HG03045 (cell line): ENCODE measurements at regions not wholly inside any gene's neighbourhood (a gene's known extent, or its start where the extent isn't known, plus 50 kb on each side); places are given as distances from the start of the nearest gene placed in this dataset.

Experiments used
- ATAC-seq: cut with Tn5 transposase; IDR thresholded peaks from one replicate; pipeline ENCODE4 v1.9.1; 2021; ENCODE audit warnings: mild to moderate bottlenecking, moderate library complexity; ENCODE audit not compliant: unreplicated experiment

DNA sequence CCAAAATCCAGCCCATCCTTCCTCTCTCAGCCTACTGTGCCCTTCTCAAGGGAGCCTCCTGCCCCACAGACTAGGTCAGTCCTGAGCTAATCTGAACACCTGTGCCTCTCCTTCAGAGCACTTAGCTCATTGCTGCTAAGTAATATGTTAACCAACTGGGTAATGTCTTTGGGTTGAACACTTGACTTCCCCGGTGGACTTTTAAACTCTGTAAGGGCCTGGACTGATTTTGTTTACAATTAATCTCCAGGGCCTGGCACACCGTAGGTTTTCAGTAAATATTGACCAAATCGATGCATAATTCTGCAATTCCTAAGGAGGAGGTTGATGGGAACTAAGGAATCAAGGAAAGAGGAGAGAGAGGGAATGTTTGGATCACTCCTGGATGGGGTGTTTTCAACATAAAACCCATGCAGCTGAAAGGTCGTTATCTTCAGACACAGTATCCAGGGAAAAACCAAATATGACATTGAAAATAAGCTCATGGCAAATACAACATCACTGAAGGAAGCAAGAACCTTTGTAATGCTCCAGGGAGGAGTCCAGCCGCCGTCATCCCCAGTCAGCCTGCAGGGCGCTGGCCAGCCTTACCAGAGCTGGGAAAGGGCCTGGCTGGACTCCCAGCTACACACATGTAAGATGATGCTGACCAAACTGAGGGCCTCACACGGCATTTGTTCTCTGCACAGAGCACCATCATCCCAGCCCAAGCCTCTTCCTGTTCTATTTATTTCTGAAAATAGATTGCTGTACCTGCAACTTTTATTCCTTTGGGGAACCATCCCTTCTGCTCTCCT is 166.3 kb downstream of the C5orf15 start:
- no peak for ATAC-seq

DNA sequence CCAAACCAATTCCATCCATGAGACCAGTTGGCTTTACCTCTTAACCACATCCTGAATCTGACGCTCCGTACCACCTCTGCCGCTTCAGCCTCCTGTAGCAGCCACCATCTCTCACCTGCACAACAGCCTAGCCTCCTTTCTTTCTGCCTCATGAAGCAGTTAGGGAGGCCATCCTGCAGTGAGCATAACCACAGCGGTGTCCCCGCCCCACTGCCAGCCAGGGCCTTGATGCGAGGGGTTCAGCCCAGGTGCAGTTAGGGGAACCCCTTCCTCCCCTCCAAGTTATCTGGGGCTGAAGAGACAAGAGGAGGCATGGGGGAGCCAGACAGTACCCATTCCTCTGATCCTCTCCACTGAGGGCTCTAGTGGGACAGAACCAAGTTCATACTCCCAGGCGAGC is 167.0 kb downstream of the C5orf15 start:
- no peak for ATAC-seq

DNA sequence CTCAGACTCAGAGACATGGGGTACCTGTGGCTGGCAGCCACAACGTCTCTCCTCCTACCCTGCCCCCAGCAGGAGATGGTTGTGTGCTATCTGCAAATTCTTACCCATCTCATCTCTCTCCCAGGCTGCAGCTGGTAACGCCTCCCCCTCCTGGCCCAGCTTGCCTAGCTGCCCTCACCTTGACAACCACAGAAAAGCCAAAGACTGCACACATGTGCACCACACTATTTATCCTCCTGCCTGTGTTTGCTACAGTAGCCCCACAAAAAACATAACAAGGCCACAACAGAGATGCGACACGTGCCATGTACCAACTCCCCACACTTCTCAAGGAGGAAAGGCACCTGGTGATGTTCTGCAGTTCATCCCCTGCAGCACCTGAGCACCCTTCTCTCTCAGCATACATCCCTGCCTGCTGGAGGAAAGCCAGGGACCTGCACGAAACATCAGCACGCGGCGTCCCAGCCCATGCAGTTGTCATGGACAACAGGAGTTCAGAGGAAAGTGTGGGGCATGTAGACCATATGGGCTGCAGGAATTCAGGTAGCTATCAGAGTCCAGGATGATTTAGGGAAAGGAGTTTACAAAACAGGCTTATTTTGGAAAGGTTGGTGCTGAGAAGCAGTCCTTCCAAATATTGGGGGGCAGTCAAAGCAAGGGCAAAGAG is 168.7 kb downstream of the C5orf15 start:
- ATAC-seq: no peak

DNA sequence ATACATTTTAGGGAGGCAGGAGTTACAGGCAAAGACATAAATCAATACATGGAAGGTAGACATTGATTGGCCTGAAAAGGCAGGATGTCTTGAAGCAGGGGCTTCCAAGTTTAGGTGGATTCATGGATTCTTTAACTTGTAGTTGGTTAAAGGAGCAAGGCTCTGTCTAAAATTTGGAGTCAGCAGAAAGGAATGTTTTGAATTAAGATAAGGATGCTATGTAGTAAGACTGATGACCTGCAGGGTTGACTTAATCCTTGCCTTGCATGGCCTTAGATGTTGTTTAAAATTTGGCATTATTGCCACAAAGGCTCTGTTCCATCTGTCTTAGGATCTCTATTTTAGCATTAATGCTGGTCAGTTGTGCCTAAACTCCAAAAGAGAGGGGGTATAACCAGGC is 171.3 kb downstream of the C5orf15 start:
- ATAC-seq: no peak

DNA sequence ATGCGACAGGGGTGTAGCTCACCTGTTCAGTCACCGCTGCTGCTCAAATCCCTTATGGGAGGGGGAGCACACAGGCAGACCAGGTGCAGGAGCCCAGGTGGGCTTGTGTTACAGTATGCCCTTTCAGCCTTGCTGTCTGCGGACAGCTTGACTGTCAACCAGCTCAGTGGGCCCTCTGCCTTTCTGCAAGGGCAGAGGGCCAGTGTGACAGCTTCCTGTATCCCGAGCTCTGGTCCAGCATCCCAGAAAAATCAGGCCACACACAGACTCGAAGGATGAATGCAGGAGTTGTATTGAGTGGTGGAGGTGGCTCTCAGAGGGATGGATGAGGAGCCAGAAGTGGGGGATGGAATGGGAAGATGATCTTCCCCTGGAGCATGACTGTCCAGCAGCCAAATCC is 172.2 kb downstream of the C5orf15 start:
- ATAC-seq: no peak

DNA sequence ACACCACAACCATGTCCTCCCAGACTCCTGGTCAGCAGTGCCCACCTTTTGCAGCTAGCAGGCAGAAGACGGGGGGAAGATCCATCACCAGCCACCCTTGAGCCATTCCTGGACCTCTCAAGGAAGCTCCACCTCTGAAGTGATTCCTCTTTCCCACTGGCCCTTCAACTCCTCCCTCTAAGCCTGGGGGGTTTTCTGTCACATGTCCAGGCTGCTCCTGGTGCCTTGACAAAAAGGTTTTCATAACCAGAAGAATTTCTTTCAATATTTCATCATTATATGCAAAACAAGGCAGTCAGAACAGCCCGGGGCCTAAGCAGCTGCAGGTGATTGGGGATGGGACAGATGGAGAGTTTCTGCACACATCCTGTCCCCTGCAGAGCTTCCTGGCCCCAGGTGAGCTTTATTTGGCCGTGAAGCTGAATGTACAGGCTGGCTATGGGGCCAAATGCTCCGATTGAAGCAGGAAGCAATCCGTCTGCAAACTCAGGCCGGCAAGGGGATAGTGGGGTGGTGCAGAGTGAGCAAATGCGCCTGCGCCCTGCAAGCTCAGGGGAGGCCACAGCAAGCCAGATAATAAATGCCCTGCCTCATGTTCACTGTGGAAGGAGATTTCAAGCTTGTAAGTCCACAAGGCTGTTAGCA is 173.5 kb downstream of the C5orf15 start:
- ATAC-seq: no peak

DNA sequence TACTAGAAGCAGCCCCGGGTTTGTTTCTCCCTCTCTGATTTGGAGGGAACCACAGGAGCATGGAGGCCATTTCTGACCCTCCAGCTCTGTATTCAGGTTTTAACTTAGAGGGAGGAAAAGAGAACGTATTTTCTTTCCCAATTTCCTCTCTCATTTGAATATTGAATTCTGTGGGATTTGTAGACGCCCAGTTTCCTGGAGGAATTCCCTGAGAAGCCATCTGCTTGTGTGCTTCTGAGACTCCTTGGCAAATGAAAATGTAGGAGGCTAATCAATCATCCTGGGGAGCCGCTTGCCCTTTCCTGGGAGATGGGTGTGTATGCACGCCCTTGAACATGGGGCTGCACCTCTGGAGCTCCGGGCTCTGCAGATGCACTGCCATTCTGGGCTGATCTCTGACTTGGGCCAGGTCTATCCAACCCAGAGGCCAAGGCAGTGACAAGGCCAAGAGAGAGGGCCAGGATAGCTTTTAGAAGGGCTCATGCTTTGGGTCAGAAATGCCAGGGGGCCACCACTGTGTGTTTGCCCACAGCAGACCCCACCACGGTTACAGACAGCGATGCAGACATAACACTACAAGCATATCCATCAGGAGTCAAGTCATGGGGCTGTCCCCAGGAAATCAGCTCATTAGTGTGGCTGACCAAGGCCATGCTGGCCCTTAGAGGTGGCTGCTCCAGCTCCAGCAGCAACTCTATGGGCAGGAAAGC is 174.5 kb downstream of the C5orf15 start:
- ATAC-seq: no peak

DNA sequence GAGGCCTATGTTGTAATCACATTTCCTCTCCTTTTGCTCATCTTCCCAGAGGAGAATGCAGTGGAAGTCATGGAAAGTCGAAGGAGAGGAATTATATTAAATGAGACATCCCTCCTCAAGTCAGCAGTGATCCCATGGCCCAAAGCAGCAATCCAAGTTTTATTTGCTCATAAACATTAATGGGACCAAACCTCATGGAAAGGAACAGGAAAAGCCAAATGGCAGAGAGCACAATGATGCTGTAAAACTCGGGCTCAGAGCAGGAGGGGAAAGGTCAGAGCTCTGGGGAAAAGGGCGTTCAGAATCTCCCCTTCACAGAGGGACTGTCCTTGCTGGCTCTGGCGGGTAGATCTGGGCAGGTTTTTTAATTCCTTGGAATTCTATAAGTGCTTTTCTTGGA is 175.8 kb downstream of the C5orf15 start:
- ATAC-seq: no peak

DNA sequence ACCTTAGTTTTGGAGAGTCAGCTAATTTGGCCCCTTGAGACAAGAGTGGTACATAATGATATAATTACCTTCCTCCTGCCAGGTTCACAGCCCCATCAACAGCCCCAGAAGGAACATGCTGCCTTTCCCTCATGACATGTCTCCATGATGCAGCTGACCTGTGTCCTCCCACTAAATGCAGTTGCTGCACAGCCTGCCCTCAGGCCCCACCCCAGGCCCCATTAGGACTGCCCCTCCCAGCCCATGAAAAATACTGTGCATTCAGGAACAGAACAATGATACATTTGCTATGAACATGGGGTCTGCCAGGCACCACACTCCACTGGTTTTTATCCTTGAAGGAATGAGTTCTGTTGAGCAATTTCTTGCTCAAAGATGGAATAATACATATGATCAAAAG is 176.4 kb downstream of the C5orf15 start:
- ATAC-seq: no peak

DNA sequence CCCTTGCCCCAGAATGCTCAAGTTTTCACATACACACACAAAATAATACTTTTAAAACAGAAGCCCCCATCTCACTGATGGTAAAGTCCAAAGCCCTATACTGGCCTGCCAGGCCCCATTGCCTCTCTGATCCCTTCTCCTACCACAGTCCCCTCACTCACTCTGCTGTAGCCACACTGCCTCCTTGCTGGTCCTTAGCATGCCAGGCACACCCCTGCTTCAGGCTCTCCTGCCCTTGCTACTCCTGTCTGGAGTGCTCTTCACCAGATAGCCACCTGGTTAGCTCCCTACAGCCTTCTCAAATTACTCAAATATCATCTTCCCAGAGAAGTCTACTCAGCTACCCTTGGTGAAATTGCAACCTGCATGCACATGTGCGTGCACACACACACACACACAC is 177.5 kb downstream of the C5orf15 start:
- no peak for ATAC-seq

DNA sequence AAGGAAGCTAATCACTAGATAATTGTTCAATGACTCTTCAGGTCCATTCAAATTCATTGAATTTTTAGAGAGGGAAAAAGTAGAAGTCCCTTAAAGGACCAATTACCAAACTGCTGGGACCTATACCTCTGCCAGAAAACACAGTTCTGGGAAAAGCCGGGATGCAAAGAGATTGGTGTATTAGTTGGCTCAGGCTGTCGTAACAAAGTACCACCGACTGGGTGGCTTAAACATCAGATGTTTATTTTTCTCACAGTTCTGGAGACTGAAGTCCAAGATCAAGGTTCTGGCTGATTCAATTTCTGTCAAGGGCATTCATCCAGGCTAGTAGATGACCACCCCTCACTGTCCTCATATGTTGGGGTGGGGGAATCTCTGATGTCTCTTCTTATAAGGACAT is 177.1 kb upstream of the FSTL4 start:
- no peak for ATAC-seq

DNA sequence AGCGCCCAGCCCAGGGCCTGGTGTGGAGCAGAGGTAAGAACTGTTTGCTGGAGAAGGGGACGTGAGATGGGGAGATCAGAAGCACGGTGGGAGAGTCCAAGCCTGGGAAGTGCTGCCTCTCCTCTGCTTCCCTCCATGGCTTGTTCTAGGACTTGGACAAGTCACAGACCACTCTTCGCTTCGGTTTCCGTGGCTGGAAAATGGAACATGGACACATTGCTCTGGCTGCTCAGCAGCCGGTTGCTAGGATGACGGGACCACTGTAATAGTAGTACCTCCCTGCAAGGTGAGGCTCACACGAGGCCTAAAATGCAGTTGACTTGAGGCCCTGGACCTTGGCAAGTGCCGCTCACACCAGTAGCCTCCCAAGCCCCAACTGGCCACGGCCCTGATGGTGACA is 175.8 kb upstream of the FSTL4 start:
- no peak for ATAC-seq

DNA sequence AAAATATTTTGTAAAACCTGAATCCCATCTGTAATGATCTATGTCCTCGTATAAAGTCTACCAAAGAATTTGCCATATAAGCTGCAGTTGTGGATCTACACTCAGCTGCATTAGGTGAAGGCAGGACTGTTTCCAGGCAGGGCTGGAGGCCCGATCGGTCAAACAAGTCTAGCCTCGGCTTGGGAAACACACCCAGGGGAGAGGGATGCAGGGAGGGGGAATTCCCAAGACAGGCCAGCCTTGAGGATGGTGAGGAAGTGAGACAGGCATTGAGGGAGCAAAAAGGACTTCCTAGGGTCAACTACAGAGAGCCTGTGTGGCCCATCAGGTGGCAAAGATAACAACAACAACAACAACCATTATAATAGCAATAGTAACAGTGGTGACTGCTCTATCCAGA is 174.1 kb upstream of the FSTL4 start:
- ATAC-seq: no peak

DNA sequence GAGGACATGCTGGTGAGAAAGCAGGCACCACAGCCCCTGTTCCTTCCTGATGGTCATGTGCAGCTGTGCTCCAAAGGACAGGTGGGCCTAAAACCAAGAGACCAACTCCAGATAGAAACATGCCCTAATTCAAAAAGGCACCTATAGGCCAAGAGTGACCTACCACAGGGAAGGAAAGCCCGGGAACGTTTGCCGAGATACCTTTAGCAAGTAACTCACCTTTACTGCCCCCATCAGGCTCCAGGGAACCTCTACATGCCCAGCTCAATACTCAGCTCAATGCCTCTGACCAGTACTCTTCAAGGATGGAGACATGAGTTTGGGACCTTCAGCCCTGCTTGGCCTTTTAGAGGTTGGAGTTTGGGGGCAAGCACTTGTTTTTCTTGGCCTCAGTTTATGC is 172.8 kb upstream of the FSTL4 start:
- ATAC-seq: no peak

DNA sequence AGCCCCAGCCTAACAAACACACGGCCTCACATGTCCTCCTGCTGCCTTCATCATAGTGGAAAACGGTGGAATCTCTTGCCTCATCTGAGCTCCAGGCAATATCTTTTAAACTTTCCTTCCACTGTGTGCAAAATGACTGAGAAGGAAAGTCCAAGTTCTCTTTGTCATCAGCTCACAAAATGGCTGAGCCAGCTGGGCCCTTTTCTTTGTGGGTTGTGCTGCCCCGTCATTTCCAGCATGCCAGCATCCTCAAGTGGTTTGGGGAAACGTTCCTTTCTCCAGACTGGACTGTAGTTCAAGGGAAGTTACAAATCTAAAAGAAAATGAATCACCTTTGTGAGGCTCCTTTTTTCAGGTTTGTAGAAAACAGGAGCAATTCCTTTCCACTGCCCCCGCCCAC is 171.1 kb upstream of the FSTL4 start:
- no peak for ATAC-seq

DNA sequence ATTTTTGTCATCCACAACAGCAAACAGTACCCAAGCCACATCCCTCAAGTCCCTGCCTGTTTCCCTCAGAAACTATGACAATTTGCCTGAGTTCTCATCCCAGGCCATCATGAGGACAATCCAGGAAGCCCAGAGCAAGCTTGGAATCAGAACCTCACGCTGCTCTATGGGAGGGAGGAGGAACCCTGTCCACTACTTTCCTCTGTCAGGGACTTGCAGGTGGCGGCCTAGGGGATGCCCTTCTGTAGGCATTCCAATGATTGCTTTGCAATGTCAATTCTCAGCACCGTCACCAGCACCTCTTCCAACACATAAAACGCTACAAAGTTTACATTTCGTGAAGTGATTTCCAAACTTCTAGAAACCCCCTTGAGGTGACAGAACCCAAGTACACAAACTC is 170.4 kb upstream of the FSTL4 start:
- ATAC-seq: no peak

DNA sequence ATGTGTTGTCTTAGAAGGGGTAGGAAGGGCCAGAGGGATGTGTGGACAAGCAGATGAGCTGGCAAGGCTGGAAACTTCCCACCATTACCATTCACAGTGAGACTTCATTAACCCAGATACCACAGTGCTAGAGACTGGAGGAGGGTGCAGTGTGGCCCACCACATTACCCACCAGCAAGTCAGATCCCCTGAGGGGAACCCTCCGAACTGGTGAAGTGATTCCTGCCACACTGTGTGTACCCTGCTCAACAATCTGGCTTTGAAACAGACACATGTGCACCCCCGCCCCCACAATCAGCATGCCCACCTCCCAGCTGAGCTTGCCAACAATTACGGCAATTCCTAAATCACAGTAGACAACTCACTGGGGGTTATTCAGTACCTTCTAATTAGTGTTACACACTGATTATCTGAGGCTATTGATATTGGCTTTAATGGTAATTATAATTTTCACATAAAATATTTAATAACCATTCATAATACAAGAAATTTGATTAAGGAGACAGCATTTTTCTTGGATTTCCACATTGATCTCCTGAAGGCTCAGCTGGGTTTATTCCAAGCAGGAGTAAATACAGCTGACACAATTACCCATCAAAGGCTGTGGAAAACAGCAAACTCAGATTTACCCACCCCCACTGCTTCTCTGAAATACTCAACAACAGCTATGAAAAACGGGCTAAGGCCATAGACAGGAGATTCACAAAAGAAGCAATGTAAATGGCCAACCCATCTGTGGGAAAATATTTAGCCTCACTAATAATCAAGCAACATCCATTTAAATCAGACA is 169.3 kb upstream of the FSTL4 start:
- ATAC-seq: no peak

DNA sequence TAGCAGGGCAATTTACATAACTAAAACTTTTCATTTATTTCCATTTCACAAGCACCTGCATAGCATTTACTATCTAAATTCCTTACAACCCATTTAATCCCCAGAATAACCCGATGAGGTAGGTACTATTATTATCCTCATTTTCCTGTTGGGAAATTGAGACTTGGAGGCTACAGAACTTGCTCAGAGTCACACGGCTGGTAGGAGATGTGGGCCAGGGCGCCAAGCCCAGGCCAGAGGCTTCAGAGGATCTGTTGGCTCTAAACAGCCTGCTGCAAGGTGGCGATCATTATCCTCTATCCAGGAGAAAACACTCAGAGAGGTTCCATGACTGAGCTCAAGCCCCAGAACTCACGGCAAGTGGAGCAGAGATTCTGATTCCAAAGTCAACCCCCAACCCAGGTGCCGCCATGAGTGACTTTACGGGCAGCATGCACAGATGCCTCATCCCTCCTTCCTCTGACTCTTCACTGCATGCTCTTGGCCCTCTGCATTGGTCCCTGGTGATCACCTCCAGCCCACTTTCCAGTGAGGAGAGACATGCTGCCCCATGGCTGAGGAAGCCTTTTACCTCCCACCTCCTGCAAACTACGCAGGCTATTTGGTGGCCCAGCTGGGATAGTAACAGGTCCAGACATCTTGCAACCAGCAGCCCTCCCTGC is 168.4 kb upstream of the FSTL4 start:
- no peak for ATAC-seq

DNA sequence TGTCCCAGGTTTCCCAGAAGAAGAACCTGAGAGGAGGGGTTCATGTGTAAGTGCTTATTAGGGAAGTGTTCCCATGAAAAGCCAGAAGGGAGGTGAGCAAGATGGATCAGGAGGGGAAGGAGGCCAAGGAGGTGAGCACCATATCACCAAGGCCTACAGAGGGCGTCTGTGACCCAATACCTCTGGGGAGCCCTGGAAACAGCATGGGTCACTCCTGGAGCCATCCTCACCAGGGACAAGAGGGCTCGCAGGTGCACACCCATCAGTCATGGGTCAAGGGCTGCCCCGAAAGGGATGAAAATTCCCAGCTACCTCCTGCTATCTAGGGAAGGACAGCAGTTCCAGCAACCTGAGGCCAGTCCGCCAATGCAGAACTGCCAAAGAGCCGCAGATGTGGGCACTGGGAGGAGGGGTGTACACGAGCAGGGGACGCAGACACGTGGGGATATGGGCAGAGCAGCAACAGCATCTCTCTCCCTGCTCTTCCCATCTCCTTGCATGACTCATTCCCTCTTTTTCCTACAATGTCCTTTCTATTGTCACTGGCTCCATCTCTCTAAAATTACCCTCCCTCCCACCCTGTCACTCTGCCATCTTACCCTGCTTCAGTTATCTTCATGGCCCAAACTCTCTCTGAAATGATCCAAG is 167.6 kb upstream of the FSTL4 start:
- no peak for ATAC-seq

DNA sequence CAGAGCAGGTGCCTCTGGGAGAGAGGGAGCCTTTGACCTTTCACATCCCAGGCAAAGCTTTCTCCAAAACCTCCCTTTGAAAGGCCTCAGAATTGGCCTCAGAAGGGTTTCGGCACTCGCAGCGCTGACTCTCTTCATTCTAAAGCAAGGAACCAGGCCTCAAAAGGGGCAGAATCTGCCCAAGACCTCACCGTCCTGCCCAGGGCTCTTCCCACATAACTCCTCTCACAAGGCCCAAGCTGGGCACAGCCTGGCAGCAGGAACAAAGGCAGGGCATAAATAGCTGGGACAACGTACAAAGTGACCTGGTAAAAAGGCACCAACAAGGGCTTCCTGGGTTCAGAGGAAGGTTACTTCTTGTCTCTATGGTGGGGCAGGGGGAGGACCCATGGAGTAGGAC is 166.3 kb upstream of the FSTL4 start:
- no peak for ATAC-seq
